Hepatic stellate cell (primary cell): ENCODE measurements at regions not wholly inside any gene's neighbourhood (a gene's known extent, or its start where the extent isn't known, plus 50 kb on each side); places are given as distances from the start of the nearest gene placed in this dataset.

ENCODE experiments used
- DNase-seq: peaks from one replicate; pipeline ENCODE4 v3.0.0; 2011; ENCODE audit warnings: low spot score

DNA sequence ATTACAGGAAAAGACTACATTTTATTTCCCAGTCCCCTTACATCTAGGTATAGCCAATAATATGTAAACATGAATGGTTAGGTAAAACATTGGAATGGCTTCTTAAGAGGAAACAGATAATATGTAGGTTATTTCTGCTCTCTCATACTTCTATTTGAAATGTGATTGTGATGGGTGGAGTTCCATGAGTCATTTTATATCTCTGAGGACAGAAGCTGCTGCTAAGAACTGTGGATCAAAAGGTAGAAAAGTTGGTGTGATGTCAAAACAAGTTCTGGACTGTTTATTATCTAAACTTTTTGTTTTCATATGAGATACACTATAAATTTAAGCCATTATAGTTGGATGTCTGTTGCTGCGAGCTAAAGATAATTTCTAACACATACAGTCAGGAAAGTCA lies 799.4 kb upstream of the TENM4 start:
- DNase-seq, result no peak

DNA sequence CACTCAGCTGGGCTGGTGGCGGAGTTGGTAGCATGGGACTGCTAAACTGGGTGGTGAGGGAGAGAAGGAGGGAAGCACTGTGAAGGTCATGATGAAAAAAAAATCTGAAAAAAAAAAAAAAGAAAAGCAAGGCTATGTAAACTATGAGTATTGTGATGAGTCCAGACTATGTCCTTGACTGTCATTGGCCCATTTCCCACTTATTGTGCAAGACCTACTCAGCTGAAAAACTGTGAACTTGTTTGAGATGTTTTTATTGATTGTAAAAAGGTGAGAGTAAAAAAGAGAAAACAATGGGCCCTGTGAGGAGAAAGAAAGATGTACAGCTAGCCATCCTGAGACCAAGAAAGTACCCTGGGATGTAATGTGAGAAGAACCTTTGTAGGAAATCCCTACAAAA lies 798.4 kb upstream of the TENM4 start:
- no peak for DNase-seq

DNA sequence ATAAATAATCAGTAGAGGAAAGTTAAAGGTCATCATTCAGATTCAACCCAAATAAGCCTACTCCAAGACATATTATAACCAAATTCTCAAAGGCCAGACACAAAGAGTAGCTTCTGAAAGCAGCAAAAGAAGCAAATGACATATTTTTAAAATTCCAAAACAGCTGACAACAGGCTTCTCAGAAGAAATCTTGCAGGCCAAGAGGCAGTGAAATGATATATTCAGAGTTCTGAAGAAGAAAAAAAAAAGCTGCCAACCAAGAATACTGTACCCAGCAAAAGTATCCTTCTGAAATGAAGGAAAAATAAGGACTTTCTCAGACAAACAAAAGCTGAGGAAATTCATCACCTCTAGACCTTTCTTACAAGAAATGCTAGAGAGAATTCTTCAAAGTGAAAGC lies 787.1 kb upstream of the TENM4 start:
- no peak for DNase-seq

DNA sequence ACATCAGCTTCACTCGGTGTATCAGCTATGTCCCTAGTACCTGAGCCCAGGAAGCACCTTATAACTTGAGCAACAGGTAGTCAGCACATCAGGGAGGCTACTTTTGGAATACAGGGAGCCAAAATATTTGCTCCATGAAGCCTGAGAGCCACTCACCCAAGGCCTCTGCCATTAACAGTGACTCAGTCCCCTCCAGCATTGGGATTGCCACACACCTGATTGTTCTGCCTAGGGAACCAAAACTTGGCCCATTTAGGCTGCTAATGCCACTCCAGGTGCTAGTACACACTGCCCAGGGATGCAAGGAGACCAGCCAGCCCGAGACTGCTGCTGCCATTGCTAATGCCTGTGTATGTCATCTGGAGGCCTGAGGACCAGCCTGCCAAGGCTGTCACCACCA lies 773.6 kb upstream of the TENM4 start:
- DNase-seq, result no peak

DNA sequence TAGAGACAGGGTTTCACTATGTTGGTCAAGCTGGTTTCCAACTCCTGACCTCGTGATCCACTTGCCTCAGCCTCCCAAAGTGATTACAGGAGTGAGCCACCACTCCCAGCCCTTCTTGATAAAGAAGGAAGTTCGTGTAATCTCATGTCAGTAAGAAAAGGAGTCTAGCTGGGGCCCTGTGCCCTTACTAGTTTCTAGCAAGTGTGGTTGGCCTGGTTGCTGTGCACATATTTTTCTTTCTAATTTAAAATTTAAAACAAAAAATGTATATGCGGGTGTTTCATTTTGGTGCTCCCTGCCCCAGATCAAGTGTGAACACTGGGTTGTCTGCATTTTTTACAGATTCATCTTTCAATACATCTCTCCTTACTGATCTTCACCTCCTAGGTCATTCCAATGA lies 770.8 kb upstream of the TENM4 start:
- no peak for DNase-seq

DNA sequence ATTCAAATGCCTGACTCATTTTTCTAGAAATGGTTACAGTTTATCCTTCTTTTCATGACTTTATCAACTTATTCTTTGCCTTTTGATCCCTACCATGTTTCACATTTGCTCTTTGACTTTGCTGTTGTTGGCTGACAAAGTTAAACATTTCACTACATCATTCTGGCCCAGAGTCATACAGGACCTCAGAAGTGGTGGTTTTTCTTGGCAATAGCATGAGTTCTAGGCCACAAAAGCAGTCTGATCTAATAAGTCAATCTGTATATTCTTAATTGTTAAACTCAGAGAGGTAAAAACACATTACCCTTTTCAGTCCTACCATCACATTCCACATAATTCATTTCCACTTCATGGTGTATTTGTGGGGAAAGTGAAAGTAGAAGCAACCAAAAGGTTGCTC lies 763.2 kb upstream of the TENM4 start:
- no peak for DNase-seq

DNA sequence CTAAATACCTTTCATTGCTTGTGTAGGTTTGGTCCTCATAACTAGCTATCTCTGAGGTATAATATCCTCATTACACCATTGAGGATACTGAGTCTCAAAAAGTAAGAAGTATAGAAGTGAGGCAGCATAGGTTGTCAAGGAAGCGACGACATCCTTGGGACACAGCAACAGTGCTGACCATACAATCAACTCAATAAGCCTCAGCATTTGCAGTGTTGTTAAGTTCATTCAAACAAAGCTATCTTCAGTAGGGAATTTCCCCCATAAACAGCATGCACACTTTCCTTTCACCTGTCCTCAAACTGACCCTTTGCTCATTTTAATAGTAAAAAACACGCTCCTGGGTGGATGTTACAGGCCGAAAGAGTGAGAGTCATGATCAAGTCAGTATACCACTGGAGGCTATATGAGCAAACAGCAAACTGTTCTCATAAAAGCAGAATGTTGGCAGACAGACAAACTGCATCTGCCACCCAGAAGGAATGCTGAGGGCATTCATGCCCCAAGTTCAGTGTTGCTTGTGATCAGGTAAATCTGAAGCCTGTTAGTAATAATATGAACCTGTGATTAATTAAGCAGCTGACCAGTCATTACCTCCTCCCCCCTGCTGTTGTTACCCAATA lies 756.2 kb upstream of the TENM4 start:
- no peak for DNase-seq

DNA sequence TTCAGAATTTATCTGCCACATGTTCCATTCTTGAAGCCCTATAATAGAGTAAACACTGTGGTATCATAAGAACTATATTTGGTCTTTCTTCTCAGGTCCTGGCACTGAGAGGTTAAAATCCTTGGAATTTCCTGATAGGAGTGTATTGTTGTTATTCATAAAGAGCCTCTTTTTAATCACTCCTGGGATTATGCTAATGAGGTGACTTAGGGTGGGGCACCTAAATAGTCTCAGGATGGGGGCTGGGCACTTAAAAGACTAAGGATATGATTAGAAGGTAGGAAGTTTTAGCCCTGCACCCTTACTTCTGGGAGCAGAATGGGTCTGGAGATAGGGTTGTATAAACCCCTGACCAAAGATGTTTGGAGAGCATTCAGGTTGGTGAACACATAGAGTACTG lies 755.2 kb upstream of the TENM4 start:
- DNase-seq, result no peak

DNA sequence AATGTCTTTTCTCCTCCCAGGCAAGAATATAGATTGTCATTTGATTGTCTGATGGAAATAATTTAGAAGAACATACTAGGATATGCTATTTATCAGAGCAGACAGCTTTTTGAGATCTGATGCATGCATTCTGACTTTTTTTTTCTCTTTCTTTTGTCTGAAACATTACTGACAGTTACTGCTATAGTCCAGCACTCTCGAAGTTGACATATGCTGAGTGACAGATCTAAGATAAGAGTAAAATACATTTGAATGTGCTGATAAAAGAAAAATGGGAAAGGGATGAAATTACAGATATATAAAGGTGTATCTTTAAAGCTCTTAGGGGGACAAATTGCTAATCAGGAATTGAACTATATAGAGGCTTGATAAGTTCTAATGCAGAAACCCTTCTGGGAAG lies 753.8 kb upstream of the TENM4 start:
- DNase-seq, result no peak

DNA sequence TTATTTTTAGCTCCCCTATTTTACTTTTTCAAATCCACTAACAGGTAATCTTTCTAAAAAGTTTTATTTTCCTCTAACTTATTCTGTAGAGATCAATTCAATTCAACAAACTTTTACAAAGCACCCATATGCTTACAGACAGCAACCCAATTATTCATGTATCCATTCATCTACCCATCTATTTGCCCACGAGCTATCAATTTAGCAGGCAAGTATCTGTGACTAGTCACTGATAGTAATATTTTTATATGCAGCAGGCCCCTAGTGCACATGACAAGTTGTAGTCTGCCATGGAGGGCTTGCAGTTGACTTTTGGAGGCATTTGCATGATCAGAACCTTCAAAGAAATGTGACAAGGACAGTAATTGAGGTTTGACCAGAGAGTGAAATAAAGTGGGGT lies 753.2 kb upstream of the TENM4 start:
- DNase-seq, result no peak

DNA sequence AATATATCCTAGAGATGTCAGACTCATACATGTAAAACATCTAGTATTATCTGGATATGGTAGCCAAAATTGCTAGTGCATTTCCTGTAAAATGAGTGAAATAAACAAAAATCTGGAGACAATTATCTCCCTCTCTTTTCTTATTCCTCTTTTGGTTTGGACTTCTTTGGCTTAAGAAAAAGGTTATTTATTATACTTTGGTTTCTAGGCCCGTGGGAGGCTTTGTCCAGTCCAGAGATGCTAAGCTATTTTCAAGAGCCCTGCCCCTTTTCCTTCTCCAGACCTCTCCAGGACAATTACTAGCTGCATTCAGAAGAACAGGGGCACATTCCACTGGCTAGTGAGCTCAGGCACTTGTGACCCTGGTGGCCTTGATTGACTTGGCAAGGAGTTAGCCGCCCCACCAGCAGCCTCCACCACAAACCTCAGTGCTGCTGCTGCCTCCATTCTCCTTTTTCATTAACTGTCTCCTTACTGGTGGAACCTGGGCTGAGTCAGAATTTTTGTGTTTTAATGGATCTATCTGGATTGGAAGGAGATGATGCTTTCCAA lies 747.3 kb upstream of the TENM4 start:
- no peak for DNase-seq

DNA sequence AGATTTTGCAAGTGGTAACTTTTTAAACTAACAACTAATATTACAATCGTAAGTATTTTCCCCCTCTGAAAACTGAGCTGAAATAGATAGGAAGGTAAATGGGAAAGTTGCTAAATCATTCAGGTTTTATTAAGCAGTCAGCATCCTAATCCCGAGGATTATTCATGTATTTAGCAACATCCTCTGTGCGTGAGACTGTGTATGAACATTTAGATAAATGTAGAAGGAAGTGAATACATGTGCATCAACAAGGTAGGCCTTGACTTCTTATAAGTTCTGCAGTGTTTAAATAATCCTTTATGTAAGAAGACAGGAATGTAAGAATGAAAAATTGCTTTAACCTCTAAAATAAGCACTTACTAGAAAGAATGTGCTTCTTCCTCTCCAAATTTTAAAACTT lies 745.9 kb upstream of the TENM4 start:
- DNase-seq, result no peak

DNA sequence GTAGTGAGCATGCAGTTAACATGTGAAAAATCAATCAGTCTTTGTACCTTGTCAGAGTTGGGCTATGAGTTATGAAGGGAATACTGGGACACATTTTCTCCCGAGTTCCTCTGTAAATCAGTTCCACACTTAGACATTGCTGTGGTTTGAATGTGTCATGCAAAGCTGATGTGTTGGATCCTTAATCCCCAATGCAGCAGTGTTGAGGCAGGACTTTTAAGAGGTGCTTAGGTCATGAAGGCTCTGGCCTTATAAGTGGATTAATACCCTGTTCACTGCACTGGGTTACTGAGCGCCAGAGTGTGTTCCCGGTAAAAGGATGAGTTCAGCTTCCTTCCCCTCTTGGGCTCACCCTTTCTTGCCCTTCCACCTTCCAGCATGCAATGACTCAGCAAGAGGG lies 742.1 kb upstream of the TENM4 start:
- DNase-seq, result no peak

DNA sequence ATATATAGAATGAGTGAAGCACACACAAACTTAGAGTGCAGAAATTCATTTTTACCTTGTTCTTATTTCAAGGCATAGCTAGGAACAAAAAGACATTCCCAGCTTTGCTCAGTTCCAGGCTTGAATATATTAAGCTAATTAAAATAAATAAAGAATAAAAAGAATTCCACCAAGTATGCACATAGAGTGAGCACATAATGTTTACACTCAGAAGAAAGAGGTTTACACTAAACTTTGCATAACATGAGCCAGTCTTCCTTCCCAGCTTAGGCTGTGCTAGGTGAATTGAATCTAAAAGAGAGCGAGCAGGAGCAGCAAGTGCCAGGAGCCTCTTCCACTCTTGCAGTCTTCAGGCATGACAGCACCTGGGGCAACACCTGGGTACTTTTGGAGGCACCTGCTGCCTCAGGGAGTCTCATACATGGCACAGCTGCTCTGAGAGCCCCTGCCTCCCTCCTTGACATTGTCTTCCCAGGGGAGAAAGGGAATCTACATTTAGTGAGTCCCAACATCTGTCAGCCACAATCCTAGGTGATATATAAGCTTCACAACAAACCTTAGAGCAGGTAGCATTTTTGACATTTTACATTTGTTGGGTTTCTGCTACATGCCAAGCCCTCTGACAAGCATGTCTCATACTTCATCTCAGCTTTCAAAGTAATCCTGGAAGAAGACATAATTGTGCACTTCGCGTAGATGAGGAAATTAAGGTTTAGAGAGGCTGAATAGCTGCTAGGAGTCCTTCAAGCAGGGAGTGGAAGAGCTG lies 732.7 kb upstream of the TENM4 start:
- DNase-seq, result no peak

DNA sequence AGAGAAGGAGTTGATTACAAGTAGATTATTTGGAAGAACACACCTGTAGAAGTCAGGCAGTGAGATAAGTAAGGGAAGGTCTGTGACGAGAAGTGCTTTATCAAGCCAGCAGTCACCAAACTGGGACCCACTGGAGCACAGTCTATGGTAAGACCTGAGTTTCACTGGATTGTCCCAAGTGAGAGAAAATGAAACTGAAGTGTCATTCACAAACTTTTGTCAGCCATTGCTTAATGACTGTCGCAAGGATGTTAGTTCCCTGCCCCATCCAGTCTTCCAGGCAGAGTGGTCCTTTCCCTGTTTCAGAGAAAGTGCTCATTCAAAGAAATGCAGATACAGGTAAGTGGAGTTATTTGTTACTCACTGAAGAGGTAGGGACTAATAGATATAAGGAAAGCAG lies 728.0 kb upstream of the TENM4 start:
- no peak for DNase-seq

DNA sequence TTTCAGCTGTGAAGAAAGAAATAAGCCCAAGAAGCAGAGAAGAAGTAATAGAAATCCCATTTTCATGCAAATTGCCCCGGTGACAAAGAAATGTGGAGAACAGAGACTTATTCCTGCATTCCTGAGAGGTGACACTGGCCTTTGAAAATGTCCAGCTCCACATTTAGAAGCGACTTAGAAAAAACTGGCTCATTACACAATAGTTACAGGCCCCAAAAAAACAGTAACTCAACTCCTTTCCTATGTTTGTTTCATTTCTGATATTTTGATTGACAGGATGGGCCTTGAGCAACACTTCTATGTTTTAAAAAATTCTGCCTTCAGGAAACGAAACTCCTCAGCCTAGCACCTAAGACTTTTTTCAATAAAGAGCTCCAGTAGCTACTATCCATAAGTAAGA lies 726.9 kb upstream of the TENM4 start:
- no peak for DNase-seq

DNA sequence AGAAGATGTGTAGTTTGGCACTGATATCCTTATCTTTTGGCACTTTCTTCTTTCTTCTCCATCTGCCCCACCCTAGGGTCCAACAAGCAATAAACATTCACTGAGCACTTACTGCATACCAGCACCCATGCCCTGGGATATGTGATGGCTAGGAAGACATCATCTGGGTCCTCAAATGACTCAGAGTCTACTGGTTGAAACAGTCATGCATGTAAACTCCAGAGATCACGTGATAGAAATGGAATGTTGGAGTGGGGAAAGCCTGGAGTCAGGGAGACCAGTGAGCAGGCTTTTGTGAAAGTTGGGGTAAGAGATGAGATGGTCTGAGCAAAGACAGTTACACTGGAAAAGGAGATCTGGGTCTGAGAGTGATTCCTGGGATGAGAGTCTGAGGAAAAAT lies 724.9 kb upstream of the TENM4 start:
- no peak for DNase-seq

DNA sequence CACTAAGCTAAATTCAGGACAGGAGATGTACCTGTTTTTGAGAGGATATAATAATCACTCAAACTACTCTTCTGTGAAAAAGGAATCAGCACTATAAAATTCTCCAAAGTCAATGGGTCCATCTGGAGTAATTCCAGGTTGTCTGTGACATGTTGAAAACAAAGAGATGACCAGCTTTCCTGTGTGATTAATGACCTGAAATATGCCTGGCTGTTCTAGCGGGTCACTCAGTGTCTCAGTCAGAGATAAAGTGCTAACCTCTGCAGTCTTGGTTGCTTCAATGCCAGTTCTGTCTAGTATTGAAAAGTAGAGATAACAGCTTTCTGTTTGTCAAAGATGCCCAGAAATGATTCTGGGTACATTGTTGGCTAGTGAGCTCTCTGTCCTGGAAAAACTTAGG lies 722.6 kb upstream of the TENM4 start:
- DNase-seq, result no peak

DNA sequence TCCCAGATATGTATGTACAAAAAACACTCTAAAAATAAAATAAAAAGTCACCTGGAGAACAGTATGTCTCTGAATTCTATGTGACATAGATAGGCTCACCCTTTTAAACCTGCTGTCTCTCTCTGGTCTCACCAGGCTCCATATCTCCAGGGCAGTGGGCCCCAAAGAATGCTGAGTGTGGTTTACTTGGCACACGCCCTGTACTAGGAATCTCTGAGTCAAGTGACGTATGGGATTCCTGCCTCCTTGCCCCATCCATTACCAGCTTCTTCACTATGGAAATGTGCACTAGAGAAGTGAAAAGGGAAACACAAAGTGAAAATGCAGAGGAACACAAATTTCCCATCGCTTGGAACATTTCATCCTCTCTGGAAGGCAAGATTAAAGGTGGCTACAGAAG lies 722.2 kb upstream of the TENM4 start:
- DNase-seq, result no peak

DNA sequence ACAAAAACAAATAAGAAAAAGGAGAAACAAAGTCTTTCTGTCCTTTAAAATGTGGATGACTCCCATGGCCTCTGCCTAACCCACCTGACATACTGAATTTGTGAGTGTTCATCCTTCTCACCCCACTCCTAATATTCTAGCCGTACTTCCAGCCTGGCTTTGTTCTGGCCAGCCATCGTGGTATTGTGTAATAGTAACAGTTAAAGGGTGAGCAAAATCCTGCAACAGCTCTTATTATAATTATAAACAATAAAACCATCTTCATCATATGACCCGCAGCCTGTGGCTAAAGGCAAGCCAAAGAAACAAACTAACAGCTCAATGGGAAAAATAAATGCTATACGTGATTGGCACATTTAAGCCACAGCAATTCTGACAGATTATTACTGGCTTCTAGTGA lies 721.6 kb upstream of the TENM4 start:
- no peak for DNase-seq

DNA sequence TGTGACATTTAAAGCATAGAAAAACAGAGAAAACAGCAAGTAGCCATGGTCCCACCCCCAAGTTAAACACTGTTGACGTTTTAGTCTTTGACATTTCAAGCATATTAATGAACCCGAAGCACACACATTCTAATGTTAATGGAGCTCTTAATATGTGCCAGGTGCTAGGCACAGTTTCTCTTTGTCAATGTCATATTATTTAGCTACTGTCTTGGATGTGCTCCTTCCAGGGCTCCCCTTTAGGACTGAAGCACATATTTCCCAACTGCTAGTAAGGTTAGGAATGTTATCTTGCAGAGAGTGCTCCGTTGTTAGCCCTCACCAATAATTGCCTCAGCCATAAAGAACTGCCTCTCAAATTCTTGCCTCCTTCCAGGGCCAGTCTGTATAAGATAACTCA lies 716.6 kb upstream of the TENM4 start:
- no peak for DNase-seq

DNA sequence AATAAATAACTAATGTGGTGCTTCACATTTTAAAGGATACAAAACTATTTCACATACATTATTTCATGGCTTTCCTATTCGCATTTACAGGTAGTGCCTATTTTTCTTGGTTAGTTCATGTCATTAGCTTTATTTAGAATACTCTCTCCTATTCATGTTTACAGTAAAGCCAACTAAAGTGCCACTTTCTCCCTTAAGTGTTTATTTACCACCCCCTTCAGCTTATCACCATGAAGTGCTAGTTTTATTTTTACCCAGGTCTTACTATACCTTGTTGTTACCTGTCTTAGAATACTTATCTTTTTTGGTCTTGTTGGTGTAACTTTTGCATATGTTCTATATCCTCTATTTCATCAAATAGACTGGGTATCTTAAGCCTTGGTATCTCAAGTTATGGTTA lies 715.2 kb upstream of the TENM4 start:
- DNase-seq, result no peak

DNA sequence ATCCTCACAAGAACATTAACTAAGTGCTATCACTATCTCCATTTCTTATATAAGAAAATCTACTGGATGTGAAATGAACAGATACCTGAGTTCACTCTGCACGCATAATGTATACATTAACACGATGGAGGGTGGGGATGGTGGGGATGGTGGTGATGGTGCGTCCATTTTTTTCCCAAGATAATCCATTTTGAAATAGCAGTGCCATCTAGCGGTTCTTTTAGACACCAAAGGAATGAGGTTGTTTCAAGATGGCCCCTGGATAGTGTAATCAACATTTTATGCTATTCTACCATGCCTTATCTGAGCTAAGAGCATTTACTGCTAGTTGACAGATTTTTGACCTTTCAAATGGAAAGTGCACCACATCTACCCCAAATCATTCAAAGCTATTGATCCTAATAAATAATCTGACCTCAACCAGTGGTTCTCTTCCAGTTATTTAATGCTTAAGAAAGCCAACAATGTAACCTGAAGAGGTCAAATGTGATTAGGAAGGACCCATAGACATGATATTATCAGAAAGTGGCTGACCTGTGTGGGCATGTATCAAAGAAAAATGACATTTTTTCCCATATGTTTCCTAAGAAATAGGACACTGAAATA lies 714.7 kb upstream of the TENM4 start:
- peak; percentile 16 for DNase-seq

DNA sequence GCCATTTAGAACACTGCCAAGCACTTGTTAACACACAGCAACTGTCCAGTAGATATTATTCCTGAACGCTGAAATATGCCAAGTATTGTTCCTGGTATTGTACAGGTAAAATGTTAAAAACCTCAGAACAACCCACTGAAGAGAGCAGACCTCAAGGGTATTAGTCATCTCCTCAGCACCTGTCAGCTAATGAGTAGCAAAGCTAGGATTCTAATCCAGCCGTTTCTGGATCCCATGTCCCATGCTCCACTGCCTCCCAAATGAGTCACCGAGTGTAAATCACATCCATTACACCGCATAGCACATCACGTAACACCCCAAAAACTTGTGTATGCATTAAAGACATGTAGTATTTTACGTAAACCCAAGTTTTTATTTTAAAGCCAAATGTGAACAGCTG lies 705.4 kb upstream of the TENM4 start:
- no peak for DNase-seq
